CD8-positive, alpha-beta memory T cell (primary cell): ENCODE measurements at regions not wholly inside any gene's neighbourhood (a gene's known extent, or its start where the extent isn't known, plus 50 kb on each side); places are given as distances from the start of the nearest gene placed in this dataset.
"Not testable (repeated sequence)": the region's sequence is repeated elsewhere in the genome, so short reads cannot be mapped to it uniquely, and the experiment has no call there.

Experiments
- CTCF ChIA-PET: fragments of 350-600 bp; sonication (Branson Sonifier 250); formaldehyde crosslinking; loops from one replicate; lab custom pipeline; 2021; ENCODE audit warnings: antibody characterized with exemption; lab: Charles Lee
- POLR2A ChIA-PET: fragments of 350-600 bp; sonication (Branson Sonifier 250); formaldehyde crosslinking; loops from one replicate; lab custom pipeline; 2021; ENCODE audit warnings: antibody characterized with exemption; lab: Charles Lee
- DNase-seq, 5 donors: peaks; one replicate each; pipeline versions ENCODE4 v3.0.0 to v3.0.0-alpha.2; 2020 to 2022; ENCODE audit warnings: mixed read lengths in 1 of 5
- H3K27ac ChIP-seq: one replicate; pipeline ENCODE4 v1.7.0; 2013; ENCODE audit warnings: low read depth, mild to moderate bottlenecking, low read length, moderate library complexity
- H3K27me3 ChIP-seq: 2 replicates; pipeline ENCODE4 v1.7.0; 2013; ENCODE audit warnings: low read length, mild to moderate bottlenecking; ENCODE audit not compliant: insufficient read depth, poor library complexity, severe bottlenecking
- H3K36me3 ChIP-seq: 2 replicates; pipeline ENCODE4 v1.7.0; 2013; ENCODE audit warnings: mild to moderate bottlenecking, low read length, moderate library complexity; ENCODE audit not compliant: insufficient read depth
- H3K4me1 ChIP-seq: 2 replicates; pipeline ENCODE4 v1.7.0; 2013; ENCODE audit warnings: mild to moderate bottlenecking, low read length, moderate library complexity; ENCODE audit not compliant: insufficient read depth
- H3K4me3 ChIP-seq: 2 replicates; pipeline ENCODE4 v1.7.0; 2013; ENCODE audit warnings: mild to moderate bottlenecking, low read length
- H3K9me3 ChIP-seq: 2 replicates; pipeline ENCODE4 v1.7.0; 2013; ENCODE audit warnings: mild to moderate bottlenecking, low read length
- H3K27ac Mint-ChIP-seq, 8 donors: one replicate each; pipeline ENCODE4 v1.8.0; 2020 to 2021; ENCODE audit warnings: mixed read lengths in 8 of 8, mild to moderate bottlenecking in 6 of 8, inconsistent platforms in 3 of 8, moderate library complexity in 3 of 8
- H3K27me3 Mint-ChIP-seq, 2 donors: one replicate each; pipeline ENCODE4 v1.8.0; 2020 to 2021; ENCODE audit warnings: mixed read lengths in 2 of 2, mild to moderate bottlenecking in 1 of 2, moderate library complexity in 1 of 2
- H3K36me3 Mint-ChIP-seq, 3 donors: one replicate each; pipeline ENCODE4 v1.8.0; 2020 to 2021; ENCODE audit warnings: mixed read lengths in 3 of 3, inconsistent platforms in 1 of 3, mild to moderate bottlenecking in 1 of 3
- H3K4me1 Mint-ChIP-seq, 3 donors: one replicate each; pipeline ENCODE4 v1.8.0; 2020 to 2021; ENCODE audit warnings: mixed read lengths in 3 of 3, inconsistent platforms in 1 of 3, mild to moderate bottlenecking in 1 of 3
- H3K4me3 Mint-ChIP-seq, 7 donors: one replicate each; pipeline ENCODE4 v1.8.0; 2020 to 2021; ENCODE audit warnings: mixed read lengths in 7 of 7, mild to moderate bottlenecking in 6 of 7, moderate library complexity in 4 of 7, inconsistent platforms in 2 of 7
- H3K9me3 Mint-ChIP-seq, 5 donors: one replicate each; pipeline ENCODE4 v1.8.0; 2020 to 2022; ENCODE audit warnings: mixed read lengths in 5 of 5, mild to moderate bottlenecking in 3 of 5, moderate library complexity in 2 of 5, inconsistent platforms in 1 of 5

DNA sequence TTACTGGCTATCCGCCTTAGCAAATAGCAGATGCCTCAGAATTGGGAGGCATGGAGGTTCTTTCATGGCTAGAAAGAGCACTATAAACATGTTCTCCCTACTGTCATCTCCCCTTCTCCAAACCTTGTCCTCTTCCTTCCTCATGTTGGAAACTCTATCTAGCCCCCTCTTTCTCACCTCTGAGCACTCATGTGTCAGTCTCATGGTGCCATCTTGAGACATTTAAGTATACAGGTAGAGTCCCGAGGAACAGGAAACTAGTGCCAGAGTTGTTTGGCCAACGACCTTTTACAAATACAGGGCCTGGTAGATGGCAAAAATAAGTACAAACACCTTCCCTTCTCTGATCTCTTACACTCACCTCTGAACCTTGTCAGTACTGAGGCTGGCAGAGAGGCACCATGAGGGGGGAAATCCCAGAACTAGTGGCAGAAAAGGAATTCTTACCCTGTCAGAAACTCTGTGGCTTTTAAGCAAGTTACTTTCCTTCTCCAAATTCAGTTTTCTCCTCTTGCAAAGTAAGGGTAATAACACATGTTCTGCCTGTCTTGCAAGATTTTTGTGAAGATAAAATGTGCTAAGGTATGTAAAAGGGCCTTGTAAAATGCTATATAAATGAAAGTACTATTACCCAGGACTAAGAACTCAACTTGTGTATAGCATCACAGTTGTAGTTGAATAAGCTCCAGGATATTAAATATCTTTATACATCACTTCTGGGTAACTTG is 94.1 kb upstream of the SNX2 start:
- no peak overlapping the region for H3K4me3 ChIP-seq
- CTCF ChIA-PET, result no interaction called here
- Mint-ChIP-seq H3K4me1 (no peaks in the 10 kb centered on the region), H3K27me3 (peaks cover 9 to 27% of the 10 kb centered on the region in 2 donors), H3K9me3 (peaks cover 0 to 3% (median 0%) of the 10 kb centered on the region in 5 donors), H3K4me3 (peak overlapping the region in 1 of 7 donors; percentile 15), H3K27ac (peak overlapping the region in 1 of 8 donors; percentile 15), H3K36me3 (no peaks in the 10 kb centered on the region)
- DNase-seq, result no peak
- H3K9me3 ChIP-seq, result no peaks in the 10 kb centered on the region
- POLR2A ChIA-PET, result no interaction called here
- no peaks in the 10 kb centered on the region for H3K27me3 ChIP-seq
- H3K27ac ChIP-seq, result no peak overlapping the region
- H3K36me3 ChIP-seq, result no peaks in the 10 kb centered on the region
- H3K4me1 ChIP-seq, result no peaks in the 10 kb centered on the region

- no peaks in the 10 kb centered on the region for H3K27me3 ChIP-seq
- H3K27ac ChIP-seq, result no peak overlapping the region
- H3K4me3 Mint-ChIP-seq, result no peak overlapping the region
- no peak overlapping the region for H3K4me3 ChIP-seq
- no peaks in the 10 kb centered on the region for H3K4me1 ChIP-seq
- H3K9me3 Mint-ChIP-seq, result peaks cover 0 to 2% (median 0%) of the 10 kb centered on the region in 5 donors
- ChIA-PET POLR2A (no interaction called here), CTCF (no interaction called here)
- no peaks in the 10 kb centered on the region for H3K36me3 ChIP-seq
- no peaks in the 10 kb centered on the region for H3K36me3 Mint-ChIP-seq
- H3K9me3 ChIP-seq, result no peaks in the 10 kb centered on the region
- no peaks in the 10 kb centered on the region for H3K4me1 Mint-ChIP-seq
- peaks cover 6 to 18% of the 10 kb centered on the region in 2 donors for H3K27me3 Mint-ChIP-seq
- H3K27ac Mint-ChIP-seq, result no peak overlapping the region
- no peak for DNase-seq
Measured at GRCh38 chr5:122683631-122684030, 91.2 kb upstream of the SNX2 start.

GRCh38 chr5:122690266-122690665 is 84.6 kb upstream of the SNX2 start:
- H3K36me3 ChIP-seq, result no peaks in the 10 kb centered on the region
- no peak overlapping the region for H3K27ac Mint-ChIP-seq
- H3K27me3 ChIP-seq, result no peaks in the 10 kb centered on the region
- peaks cover 2 to 8% of the 10 kb centered on the region in 2 donors for H3K27me3 Mint-ChIP-seq
- H3K36me3 Mint-ChIP-seq, result no peaks in the 10 kb centered on the region
- no peak for DNase-seq
- no peak overlapping the region for H3K4me3 ChIP-seq
- POLR2A ChIA-PET, result no interaction called here
- no peak overlapping the region for H3K4me3 Mint-ChIP-seq
- CTCF ChIA-PET, result interaction anchor here (0.8 kb wide), 1 partner anchor 14 kb away, joined by 3 read pairs; no protein-coding TSS in a partner anchor
- no peaks in the 10 kb centered on the region for H3K9me3 Mint-ChIP-seq
- H3K9me3 ChIP-seq, result no peaks in the 10 kb centered on the region
- no peaks in the 10 kb centered on the region for H3K4me1 ChIP-seq
- no peaks in the 10 kb centered on the region for H3K4me1 Mint-ChIP-seq
- no peak overlapping the region for H3K27ac ChIP-seq

GRCh38 chr5:122691931-122692330 is 82.9 kb upstream of the SNX2 start:
- POLR2A ChIA-PET, result no interaction called here
- no peaks in the 10 kb centered on the region for H3K36me3 ChIP-seq
- H3K27ac ChIP-seq, result no peak overlapping the region
- Mint-ChIP-seq H3K36me3 (no peaks in the 10 kb centered on the region), H3K27me3 (peaks cover 2 to 11% of the 10 kb centered on the region in 2 donors), H3K4me3 (no peak overlapping the region), H3K9me3 (no peaks in the 10 kb centered on the region), H3K4me1 (no peaks in the 10 kb centered on the region), H3K27ac (no peak overlapping the region)
- no peaks in the 10 kb centered on the region for H3K4me1 ChIP-seq
- no peak overlapping the region for H3K4me3 ChIP-seq
- CTCF ChIA-PET, result no interaction called here
- H3K27me3 ChIP-seq, result no peaks in the 10 kb centered on the region
- no peaks in the 10 kb centered on the region for H3K9me3 ChIP-seq
- no peak for DNase-seq

DNA sequence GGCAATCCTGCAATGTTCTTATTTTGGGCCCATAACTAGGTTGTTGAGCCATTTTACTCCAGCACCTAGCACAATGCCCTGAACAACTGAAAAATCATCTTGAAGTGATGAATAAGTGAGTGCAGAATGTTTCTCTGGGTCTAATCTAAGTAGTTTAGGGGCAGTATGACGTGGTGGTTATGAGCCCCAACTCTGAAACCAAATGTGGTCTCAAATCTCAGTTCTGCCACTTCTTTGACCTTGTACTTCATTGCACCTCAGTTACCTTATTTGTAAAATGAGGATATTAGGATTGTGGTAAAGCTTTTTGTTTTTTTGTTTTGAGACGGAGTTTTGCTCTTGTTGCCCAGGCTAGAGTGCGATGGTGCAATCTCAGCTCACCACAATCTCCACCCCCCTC is 80.9 kb upstream of the SNX2 start:
- Mint-ChIP-seq H3K4me1 (no peaks in the 10 kb centered on the region), H3K27me3 (peaks cover 0 to 4% of the 10 kb centered on the region in 2 donors), H3K27ac (no peak overlapping the region), H3K36me3 (no peaks in the 10 kb centered on the region), H3K4me3 (no peak overlapping the region), H3K9me3 (no peaks in the 10 kb centered on the region)
- H3K4me1 ChIP-seq, result no peaks in the 10 kb centered on the region
- ChIA-PET CTCF (no interaction called here), POLR2A (no interaction called here)
- H3K27ac ChIP-seq, result no peak overlapping the region
- no peaks in the 10 kb centered on the region for H3K27me3 ChIP-seq
- H3K36me3 ChIP-seq, result no peaks in the 10 kb centered on the region
- DNase-seq, result no peak
- no peak overlapping the region for H3K4me3 ChIP-seq
- H3K9me3 ChIP-seq, result no peaks in the 10 kb centered on the region

DNA sequence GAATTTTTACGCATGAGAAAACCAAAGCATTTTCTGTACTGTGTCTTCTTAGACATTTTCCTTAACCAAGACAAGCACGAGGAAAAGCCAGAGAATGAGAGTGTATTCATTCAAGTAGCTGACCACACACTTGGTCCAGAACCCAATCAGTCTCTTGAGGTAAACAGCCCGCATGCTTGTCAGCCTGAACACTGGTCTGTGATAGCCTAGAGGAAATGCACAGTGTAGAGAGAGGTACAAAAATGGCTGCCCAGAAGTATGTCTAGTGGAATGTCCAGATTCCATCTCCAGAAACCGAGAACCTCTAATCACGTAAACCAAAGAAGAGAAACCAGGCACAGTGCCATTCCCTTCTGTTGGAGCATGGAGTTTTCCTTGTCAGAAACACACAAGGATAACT is 80.0 kb upstream of the SNX2 start:
- H3K36me3 ChIP-seq, result no peaks in the 10 kb centered on the region
- CTCF ChIA-PET, result interaction anchor here (1.4 kb wide), 1 partner anchor 9 kb away, joined by 5 read pairs; no protein-coding TSS in a partner anchor
- H3K27me3 Mint-ChIP-seq, result peaks cover 0 to 4% of the 10 kb centered on the region in 2 donors
- H3K4me3 ChIP-seq, result no peak overlapping the region
- H3K4me1 ChIP-seq, result no peaks in the 10 kb centered on the region
- no peaks in the 10 kb centered on the region for H3K27me3 ChIP-seq
- no peaks in the 10 kb centered on the region for H3K9me3 Mint-ChIP-seq
- no peak overlapping the region for H3K27ac ChIP-seq
- POLR2A ChIA-PET, result no interaction called here
- H3K4me3 Mint-ChIP-seq, result no peak overlapping the region
- no peaks in the 10 kb centered on the region for H3K4me1 Mint-ChIP-seq
- H3K9me3 ChIP-seq, result no peaks in the 10 kb centered on the region
- no peaks in the 10 kb centered on the region for H3K36me3 Mint-ChIP-seq
- DNase-seq, result no peak
- no peak overlapping the region for H3K27ac Mint-ChIP-seq

- H3K4me1 ChIP-seq, H3K27me3 ChIP-seq, H3K4me3 Mint-ChIP-seq, H3K36me3 ChIP-seq, H3K9me3 Mint-ChIP-seq, H3K27ac Mint-ChIP-seq, CTCF ChIA-PET, H3K27me3 Mint-ChIP-seq, H3K4me3 ChIP-seq, H3K9me3 ChIP-seq, H3K27ac ChIP-seq, H3K4me1 Mint-ChIP-seq, DNase-seq, H3K36me3 Mint-ChIP-seq, POLR2A ChIA-PET: not testable (repeated sequence)
Measured at GRCh38 chr5:122696735-122697134, 78.1 kb upstream of the SNX2 start.

GRCh38 chr5:122697191-122697590 is 77.7 kb upstream of the SNX2 start:
- Mint-ChIP-seq H3K36me3 (no peaks in the 10 kb centered on the region), H3K27me3 (peaks cover 0 to 4% of the 10 kb centered on the region in 2 donors), H3K27ac (no peak overlapping the region), H3K4me3 (no peak overlapping the region), H3K9me3 (no peaks in the 10 kb centered on the region), H3K4me1 (no peaks in the 10 kb centered on the region)
- Histone ChIP-seq H3K27ac (no peak overlapping the region), H3K27me3 (no peaks in the 10 kb centered on the region), H3K4me1 (no peaks in the 10 kb centered on the region), H3K4me3 (no peak overlapping the region), H3K36me3 (no peaks in the 10 kb centered on the region), H3K9me3 (no peaks in the 10 kb centered on the region)
- ChIA-PET CTCF (no interaction called here), POLR2A (no interaction called here)
- DNase-seq, result no peak
